ENCODE measurements at regions not wholly inside any gene's neighbourhood (a gene's known extent, or its start where the extent isn't known, plus 50 kb on each side); places are given as distances from the start of the nearest gene placed in this dataset.

DNA sequence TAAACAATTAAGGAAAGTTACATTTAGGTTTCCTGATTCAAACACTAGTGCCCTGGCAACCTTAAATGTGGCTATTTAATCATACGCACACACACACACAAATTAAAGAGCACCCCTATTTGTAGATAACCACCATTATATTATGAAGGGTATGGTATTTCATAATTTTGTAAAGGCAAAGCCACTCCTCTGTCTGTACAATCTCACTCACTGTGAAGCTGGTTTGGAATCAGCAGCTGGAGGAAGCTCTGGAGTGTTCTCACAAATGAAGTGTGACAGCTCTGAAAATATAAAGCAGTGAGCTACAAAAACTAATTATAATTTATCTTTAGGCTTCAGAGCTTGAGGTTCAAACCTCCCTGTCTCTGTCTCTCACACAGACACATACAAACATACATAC lies 57.9 kb upstream of the KCNJ16 start:
- H3K4me3 ChIP-seq (ENCODE audit: low read depth, low read length), result no peak overlapping the region
- H3K36me3 ChIP-seq (ENCODE audit: control insufficient read depth in 1 of 2, insufficient read depth in 2 of 2, low read length in 2 of 2), result no peaks in the 10 kb centered on the region
- H3K27me3 ChIP-seq (ENCODE audit: insufficient read depth, low read length), result no peaks in the 10 kb centered on the region
- H3K79me1 ChIP-seq (ENCODE audit: low read length), result peaks cover 2% of the 10 kb centered on the region
- H2AFZ ChIP-seq (ENCODE audit: insufficient read depth, low read length, poor library complexity), result no peak overlapping the region
- H3K4me1 ChIP-seq (ENCODE audit: control insufficient read depth in 1 of 2, insufficient read depth in 2 of 2, low read length in 2 of 2), result peaks cover 0 to 3% of the 10 kb centered on the region in 2 experiments
- no peak for DNase-seq
- no peak overlapping the region for H2BK120ac ChIP-seq (ENCODE audit: insufficient read depth, low read length, poor library complexity)
- H4K12ac ChIP-seq (ENCODE audit: low read depth, low read length), result no peak overlapping the region
- no CpG with 5 or more reads among the region's 1 CpG for whole genome bisulfite sequencing (ENCODE audit: extremely low coverage, insufficient coverage, insufficient read length)
- no peaks in the 10 kb centered on the region for H3K79me2 ChIP-seq (ENCODE audit: control insufficient read depth, insufficient read depth, low read length, poor library complexity)
- no peak overlapping the region for H3K18ac ChIP-seq (ENCODE audit: low read length)
- H3K4me2 ChIP-seq (ENCODE audit: low read length), result no peak overlapping the region
- no peak overlapping the region for H4K8ac ChIP-seq (ENCODE audit: low read depth, low read length)
- no peaks in the 10 kb centered on the region for H3K9me3 ChIP-seq (ENCODE audit: insufficient read depth, low read depth, low read length)
- no peak overlapping the region for H3K4ac ChIP-seq (ENCODE audit: low read depth, low read length)
- H3K27ac ChIP-seq (ENCODE audit: low read depth, low read length), result no peak overlapping the region
- H3K14ac ChIP-seq (ENCODE audit: low read length), result no peak overlapping the region
- no peak overlapping the region for H2BK12ac ChIP-seq (ENCODE audit: low read length)
- no peak overlapping the region for H2BK5ac ChIP-seq (ENCODE audit: low read depth, low read length, poor library complexity)
- no peak overlapping the region for H3K9ac ChIP-seq (ENCODE audit: low read length)
- no peak overlapping the region for H3K23ac ChIP-seq (ENCODE audit: low read length)
- no peak overlapping the region for H2AK5ac ChIP-seq (ENCODE audit: low read length)
- no peak overlapping the region for H4K91ac ChIP-seq (ENCODE audit: low read depth, low read length)

DNA sequence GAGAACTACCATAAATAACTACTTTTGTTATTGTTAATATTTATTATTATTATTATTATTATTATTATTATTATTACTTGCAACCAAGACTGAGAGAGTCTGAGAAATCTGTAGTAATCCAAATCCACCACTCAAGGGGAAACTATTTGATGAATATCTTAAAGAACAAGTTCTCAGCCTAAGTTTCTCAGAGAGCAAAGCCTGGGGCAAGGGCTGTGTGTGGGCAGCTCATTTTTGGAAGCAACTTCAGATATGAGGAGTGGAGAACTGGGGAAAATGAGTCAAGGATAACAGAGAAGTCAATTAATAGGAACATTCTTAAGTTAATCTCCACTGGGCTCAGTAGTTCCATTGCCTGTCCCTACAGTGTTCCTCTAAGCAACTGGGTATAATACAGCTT lies 57.1 kb upstream of the KCNJ16 start:
- Histone ChIP-seq H3K9me3 (ENCODE audit: insufficient read depth, low read depth, low read length) (no peaks in the 10 kb centered on the region), H2BK120ac (ENCODE audit: insufficient read depth, low read length, poor library complexity) (no peak overlapping the region), H3K18ac (ENCODE audit: low read length) (no peak overlapping the region), H3K14ac (ENCODE audit: low read length) (no peak overlapping the region), H2AK5ac (ENCODE audit: low read length) (no peak overlapping the region), H3K36me3 (ENCODE audit: control insufficient read depth in 1 of 2, insufficient read depth in 2 of 2, low read length in 2 of 2) (no peaks in the 10 kb centered on the region), H4K8ac (ENCODE audit: low read depth, low read length) (no peak overlapping the region), H3K4me3 (ENCODE audit: low read depth, low read length) (no peak overlapping the region), H3K79me2 (ENCODE audit: control insufficient read depth, insufficient read depth, low read length, poor library complexity) (no peaks in the 10 kb centered on the region), H3K27ac (ENCODE audit: low read depth, low read length) (no peak overlapping the region), H3K4me1 (ENCODE audit: control insufficient read depth in 1 of 2, insufficient read depth in 2 of 2, low read length in 2 of 2) (peaks cover 0 to 3% of the 10 kb centered on the region in 2 experiments), H3K9ac (ENCODE audit: low read length) (no peak overlapping the region), H3K4me2 (ENCODE audit: low read length) (no peak overlapping the region), H3K27me3 (ENCODE audit: insufficient read depth, low read length) (no peaks in the 10 kb centered on the region), H3K23ac (ENCODE audit: low read length) (no peak overlapping the region), H2BK5ac (ENCODE audit: low read depth, low read length, poor library complexity) (no peak overlapping the region), H4K91ac (ENCODE audit: low read depth, low read length) (no peak overlapping the region), H4K12ac (ENCODE audit: low read depth, low read length) (no peak overlapping the region), H2BK12ac (ENCODE audit: low read length) (no peak overlapping the region), H3K79me1 (ENCODE audit: low read length) (peaks cover 2% of the 10 kb centered on the region), H3K4ac (ENCODE audit: low read depth, low read length) (no peak overlapping the region), H2AFZ (ENCODE audit: insufficient read depth, low read length, poor library complexity) (no peak overlapping the region)
- peak; percentile 50 to 67 for DNase-seq

DNA sequence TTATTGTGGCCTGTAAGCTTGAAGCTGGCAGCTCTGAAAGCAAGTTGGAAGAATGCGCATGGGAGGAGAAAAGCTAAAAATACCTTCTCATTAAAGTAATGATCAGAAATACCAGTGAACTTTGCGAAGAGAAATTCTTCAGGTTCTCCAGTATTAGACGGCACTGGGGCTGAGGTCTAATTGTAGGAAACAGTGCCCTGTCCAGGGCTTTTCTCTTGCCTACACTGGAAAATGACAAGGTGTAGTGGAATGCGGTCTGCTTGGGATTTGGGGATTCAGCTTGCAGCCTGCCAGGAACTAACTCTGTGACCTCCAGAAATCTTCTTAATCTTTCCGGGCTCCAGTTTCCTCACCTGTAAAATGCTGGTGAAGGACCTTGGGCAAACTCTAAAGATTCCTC lies 53.3 kb upstream of the KCNJ16 start:
- Histone ChIP-seq H3K9ac (ENCODE audit: low read length) (no peak overlapping the region), H2BK5ac (ENCODE audit: low read depth, low read length, poor library complexity) (no peak overlapping the region), H2BK120ac (ENCODE audit: insufficient read depth, low read length, poor library complexity) (no peak overlapping the region), H3K18ac (ENCODE audit: low read length) (no peak overlapping the region), H4K8ac (ENCODE audit: low read depth, low read length) (no peak overlapping the region), H2AK5ac (ENCODE audit: low read length) (no peak overlapping the region), H3K9me3 (ENCODE audit: insufficient read depth, low read depth, low read length) (no peaks in the 10 kb centered on the region), H3K36me3 (ENCODE audit: control insufficient read depth in 1 of 2, insufficient read depth in 2 of 2, low read length in 2 of 2) (no peaks in the 10 kb centered on the region), H2AFZ (ENCODE audit: insufficient read depth, low read length, poor library complexity) (no peak overlapping the region), H4K12ac (ENCODE audit: low read depth, low read length) (no peak overlapping the region), H3K4me1 (ENCODE audit: control insufficient read depth in 1 of 2, insufficient read depth in 2 of 2, low read length in 2 of 2) (peaks cover 0 to 3% of the 10 kb centered on the region in 2 experiments), H3K27ac (ENCODE audit: low read depth, low read length) (no peak overlapping the region), H3K4me3 (ENCODE audit: low read depth, low read length) (no peak overlapping the region), H3K79me2 (ENCODE audit: control insufficient read depth, insufficient read depth, low read length, poor library complexity) (no peaks in the 10 kb centered on the region), H3K79me1 (ENCODE audit: low read length) (peaks cover 2% of the 10 kb centered on the region), H4K91ac (ENCODE audit: low read depth, low read length) (no peak overlapping the region), H3K14ac (ENCODE audit: low read length) (no peak overlapping the region), H3K27me3 (ENCODE audit: insufficient read depth, low read length) (no peaks in the 10 kb centered on the region), H2BK12ac (ENCODE audit: low read length) (no peak overlapping the region), H3K4ac (ENCODE audit: low read depth, low read length) (no peak overlapping the region), H3K23ac (ENCODE audit: low read length) (no peak overlapping the region), H3K4me2 (ENCODE audit: low read length) (no peak overlapping the region)
- DNase-seq, result peak; percentile 34 to 46
- no CpG with 5 or more reads among the region's 5 CpGs for WGBS (ENCODE audit: extremely low coverage, insufficient coverage, insufficient read length)

DNA sequence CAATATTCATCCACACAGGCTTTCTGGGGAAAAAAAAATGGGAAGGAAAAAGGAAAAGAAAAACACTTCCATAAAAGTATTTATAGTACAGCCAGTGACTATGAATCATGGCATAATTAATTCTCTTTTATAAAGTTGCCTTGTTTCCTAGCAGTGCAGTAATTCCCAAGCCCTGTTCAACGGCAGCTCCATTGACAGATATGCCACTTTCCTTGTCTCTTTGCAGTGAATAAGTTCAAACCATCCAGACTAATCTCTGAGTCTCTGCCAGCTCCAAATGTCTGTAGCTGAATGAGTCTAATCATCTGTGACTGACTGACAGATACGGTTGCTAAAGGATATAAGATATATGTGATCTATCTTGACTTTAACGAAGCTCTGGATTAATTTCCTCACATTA lies 52.9 kb upstream of the KCNJ16 start:
- Histone ChIP-seq H3K4me2 (ENCODE audit: low read length) (no peak overlapping the region), H4K8ac (ENCODE audit: low read depth, low read length) (no peak overlapping the region), H2AK5ac (ENCODE audit: low read length) (no peak overlapping the region), H3K9me3 (ENCODE audit: insufficient read depth, low read depth, low read length) (no peaks in the 10 kb centered on the region), H3K79me2 (ENCODE audit: control insufficient read depth, insufficient read depth, low read length, poor library complexity) (no peaks in the 10 kb centered on the region), H3K4me3 (ENCODE audit: low read depth, low read length) (no peak overlapping the region), H3K36me3 (ENCODE audit: control insufficient read depth in 1 of 2, insufficient read depth in 2 of 2, low read length in 2 of 2) (no peaks in the 10 kb centered on the region), H4K91ac (ENCODE audit: low read depth, low read length) (no peak overlapping the region), H3K18ac (ENCODE audit: low read length) (no peak overlapping the region), H2BK120ac (ENCODE audit: insufficient read depth, low read length, poor library complexity) (no peak overlapping the region), H2AFZ (ENCODE audit: insufficient read depth, low read length, poor library complexity) (no peak overlapping the region), H4K12ac (ENCODE audit: low read depth, low read length) (no peak overlapping the region), H2BK12ac (ENCODE audit: low read length) (no peak overlapping the region), H3K27me3 (ENCODE audit: insufficient read depth, low read length) (no peaks in the 10 kb centered on the region), H3K9ac (ENCODE audit: low read length) (no peak overlapping the region), H3K4me1 (ENCODE audit: control insufficient read depth in 1 of 2, insufficient read depth in 2 of 2, low read length in 2 of 2) (peaks cover 0 to 3% of the 10 kb centered on the region in 2 experiments), H3K23ac (ENCODE audit: low read length) (no peak overlapping the region), H3K27ac (ENCODE audit: low read depth, low read length) (no peak overlapping the region), H3K14ac (ENCODE audit: low read length) (no peak overlapping the region), H2BK5ac (ENCODE audit: low read depth, low read length, poor library complexity) (no peak overlapping the region), H3K4ac (ENCODE audit: low read depth, low read length) (no peak overlapping the region), H3K79me1 (ENCODE audit: low read length) (peaks cover 2% of the 10 kb centered on the region)
- DNase-seq, result peak in 1 of 2 donors; percentile 36
- no CpG with 5 or more reads among the region's 3 CpGs for WGBS (ENCODE audit: extremely low coverage, insufficient coverage, insufficient read length)
